GM19025 (cell line): ENCODE measurements at regions not wholly inside any gene's neighbourhood (a gene's known extent, or its start where the extent isn't known, plus 50 kb on each side); places are given as distances from the start of the nearest gene placed in this dataset.
"Not testable (repeated sequence)": the region's sequence is repeated elsewhere in the genome, so short reads cannot be mapped to it uniquely, and the experiment has no call there.

Source experiments
- ATAC-seq: cut with Tn5 transposase; IDR thresholded peaks from one replicate; pipeline ENCODE4 v1.9.1; 2021; ENCODE audit warnings: mild to moderate bottlenecking, low read depth, moderate library complexity; ENCODE audit not compliant: unreplicated experiment

GRCh38 chr2:59427980-59428379 is 1125.5 kb downstream of the BCL11A start:
- no peak for ATAC-seq

GRCh38 chr2:59425247-59425646 is 1128.2 kb downstream of the BCL11A start:
- no peak for ATAC-seq

GRCh38 chr2:59413751-59414570 is 1139.5 kb downstream of the BCL11A start:
- ATAC-seq = no peak

DNA sequence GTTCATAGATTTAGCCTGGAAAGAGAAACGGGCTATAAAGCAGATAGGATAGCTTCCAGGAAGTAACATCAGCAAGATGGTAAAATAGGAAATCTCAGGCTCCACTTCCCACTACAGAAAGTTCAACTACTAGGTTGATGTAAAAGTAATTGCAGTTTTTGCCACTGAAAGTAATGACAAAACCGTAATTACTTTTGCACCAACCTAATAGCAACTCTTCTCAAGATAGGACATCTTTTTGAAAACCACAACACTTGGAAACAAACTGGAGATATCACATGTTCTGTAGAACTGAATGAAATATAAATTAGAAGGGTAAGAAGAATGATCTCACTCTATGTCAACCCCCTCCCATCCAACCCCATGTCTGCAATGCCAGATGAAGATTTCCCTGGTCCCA is 1154.3 kb downstream of the BCL11A start:
- ATAC-seq = no peak

- no peak for ATAC-seq
These were observed 1155.4 kb downstream of the BCL11A start for GRCh38 chr2:59398081-59398480.

GRCh38 chr2:59395119-59395518 is 1154.0 kb upstream of the FANCL start:
- ATAC-seq = no peak

GRCh38 chr2:59391896-59392295 is 1150.8 kb upstream of the FANCL start:
- ATAC-seq = no peak

GRCh38 chr2:59390581-59390980 is 1149.5 kb upstream of the FANCL start:
- ATAC-seq = no peak

DNA sequence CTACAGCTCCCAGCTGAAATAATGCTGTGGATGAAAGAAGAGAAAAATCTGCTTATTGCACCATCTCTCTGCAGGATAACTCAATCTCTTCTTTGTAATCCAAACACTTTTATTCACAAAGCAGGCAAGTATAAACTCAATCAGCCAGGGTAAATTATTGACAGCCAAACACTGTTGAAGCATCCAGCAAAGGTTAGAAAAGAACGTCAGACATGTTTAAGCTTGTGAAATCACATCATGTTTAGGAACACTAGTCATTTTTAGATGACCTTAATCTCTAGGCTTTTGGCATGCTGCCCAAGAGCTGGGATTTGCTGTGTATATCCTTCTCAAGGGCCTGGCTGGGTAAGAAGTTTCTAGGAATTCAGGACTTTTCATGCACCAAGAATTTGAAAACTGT is 1148.1 kb upstream of the FANCL start:
- ATAC-seq = no peak

DNA sequence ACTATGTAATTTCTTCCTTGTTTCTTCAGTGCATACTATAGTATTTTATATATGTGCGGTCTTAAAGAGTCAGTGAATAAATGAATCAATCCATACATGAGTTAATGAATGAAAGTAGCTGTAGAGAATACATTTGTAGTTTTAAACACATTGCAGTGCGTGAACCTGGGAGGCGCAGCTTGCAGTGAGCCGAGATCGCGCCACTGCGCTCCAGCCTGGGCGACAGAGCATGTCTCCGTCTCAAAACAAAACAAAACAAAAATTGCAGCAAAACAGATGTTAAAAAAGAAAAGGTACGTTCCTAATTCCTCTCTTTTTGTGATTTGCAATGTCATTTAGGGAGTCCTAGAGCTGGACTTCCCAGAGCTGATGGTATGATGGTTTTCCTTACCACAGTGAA is 1144.8 kb upstream of the FANCL start:
- no peak for ATAC-seq

DNA sequence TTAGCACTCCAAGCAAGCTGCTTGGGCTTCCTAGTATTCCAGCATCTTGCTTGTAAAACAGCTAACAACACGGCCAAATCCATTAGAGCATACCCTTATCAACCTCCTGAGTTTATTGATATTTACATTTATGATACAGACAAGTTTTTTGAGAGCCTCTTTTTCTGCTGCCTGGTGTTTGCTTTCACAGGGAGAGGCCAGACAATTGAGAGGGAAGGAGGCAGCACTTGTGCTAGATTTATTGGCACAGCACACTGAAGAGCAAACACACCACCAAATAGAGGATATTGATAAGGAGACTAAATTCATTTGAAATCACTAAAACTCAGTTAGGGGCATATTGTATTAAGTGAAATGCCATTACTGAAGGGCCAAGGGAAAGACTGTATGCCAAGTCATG is 1142.3 kb upstream of the FANCL start:
- no peak for ATAC-seq

DNA sequence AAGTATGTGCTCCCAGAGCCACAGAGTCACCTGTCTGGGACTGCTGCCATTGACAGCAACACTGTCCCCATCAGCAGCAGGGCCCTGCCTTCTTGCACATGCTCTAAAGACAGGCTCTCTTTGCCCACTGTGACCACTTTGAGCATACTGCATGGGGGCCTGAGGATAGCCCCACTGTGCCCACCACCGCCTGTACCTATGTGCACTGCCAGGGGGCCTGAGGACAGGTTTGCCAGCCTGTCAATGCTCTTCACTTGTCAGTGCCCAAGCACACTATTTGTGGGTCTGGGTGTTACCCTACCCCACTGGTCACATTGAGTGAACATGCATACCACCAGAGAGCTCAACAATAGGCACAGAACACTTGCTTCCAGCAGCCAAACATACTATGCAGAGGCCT is 1137.0 kb upstream of the FANCL start:
- ATAC-seq = no peak

GRCh38 chr2:59366288-59366687 is 1125.2 kb upstream of the FANCL start:
- ATAC-seq = no peak

GRCh38 chr2:59354498-59354897 is 1113.4 kb upstream of the FANCL start:
- ATAC-seq = no peak

DNA sequence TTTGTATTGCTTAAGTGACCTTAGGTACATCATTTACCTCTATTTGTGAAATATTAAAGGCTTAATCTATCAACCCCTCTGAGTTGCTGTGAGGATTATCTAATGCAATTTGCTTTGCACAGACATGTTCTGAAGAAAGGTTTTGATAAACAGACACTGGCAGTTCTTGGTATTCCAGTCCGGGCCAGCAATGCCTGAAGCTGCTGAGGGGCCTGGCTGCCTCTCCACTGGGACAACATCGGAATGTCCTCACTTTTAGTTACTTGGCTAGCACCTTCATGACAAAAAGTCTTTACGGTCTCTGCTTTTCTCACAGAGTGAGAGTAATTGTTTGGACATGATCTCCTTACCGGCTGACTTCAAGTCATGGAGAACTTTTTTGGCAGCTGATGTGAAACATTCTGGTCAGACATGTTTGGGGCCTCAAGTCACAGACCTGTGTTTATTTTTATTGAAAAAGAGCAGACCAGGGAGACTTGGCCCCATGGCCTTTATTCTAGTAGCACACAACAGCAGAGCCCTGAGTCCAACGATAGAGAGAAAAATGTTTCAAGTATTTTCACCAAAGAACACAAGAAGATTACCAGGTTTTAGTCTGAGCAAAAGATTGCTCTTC is 1112.3 kb upstream of the FANCL start:
- no peak for ATAC-seq

DNA sequence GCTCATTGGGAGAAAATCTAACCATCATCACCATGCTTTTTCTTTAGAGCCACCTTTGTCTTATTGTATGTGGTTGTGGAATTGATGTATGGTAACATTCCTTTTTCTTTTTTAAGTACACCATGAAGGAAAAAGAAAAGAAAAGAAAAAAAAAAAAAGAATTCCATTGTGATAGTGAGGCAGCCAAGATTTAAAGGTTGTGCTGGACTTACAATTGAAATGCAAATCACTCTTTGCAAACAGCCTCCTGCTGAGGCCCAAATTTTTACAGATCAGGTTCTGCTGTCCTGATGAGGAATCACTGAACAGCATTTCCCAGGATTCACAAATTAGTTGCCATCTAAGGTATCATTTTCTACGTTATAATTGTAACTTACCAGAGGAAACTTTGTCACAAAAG is 1101.0 kb upstream of the FANCL start:
- ATAC-seq = no peak

DNA sequence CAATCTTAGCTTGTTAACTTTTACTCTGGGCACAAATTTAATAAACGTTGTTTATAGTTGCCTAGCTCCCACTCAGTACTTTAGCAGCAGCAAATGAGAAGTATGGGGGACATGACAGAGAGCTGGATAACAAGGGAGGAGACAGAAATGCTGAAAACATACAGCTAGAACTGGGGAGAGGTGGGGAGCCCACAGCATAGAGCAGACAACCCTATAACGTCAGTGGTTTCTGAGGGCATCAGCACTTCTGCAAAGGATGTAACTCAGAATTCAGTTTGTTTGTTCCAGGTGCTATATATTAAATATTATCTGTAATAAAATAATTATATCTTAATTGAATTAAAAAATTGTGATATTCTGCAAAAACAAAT is 1098.7 kb upstream of the FANCL start:
- ATAC-seq = no peak

GRCh38 chr2:59339121-59339836 is 1098.2 kb upstream of the FANCL start:
- no peak for ATAC-seq

- no peak for ATAC-seq
These were observed 1091.9 kb upstream of the FANCL start for GRCh38 chr2:59333007-59333406.

GRCh38 chr2:59326581-59327365 is 1085.6 kb upstream of the FANCL start:
- not testable (repeated sequence) for ATAC-seq

DNA sequence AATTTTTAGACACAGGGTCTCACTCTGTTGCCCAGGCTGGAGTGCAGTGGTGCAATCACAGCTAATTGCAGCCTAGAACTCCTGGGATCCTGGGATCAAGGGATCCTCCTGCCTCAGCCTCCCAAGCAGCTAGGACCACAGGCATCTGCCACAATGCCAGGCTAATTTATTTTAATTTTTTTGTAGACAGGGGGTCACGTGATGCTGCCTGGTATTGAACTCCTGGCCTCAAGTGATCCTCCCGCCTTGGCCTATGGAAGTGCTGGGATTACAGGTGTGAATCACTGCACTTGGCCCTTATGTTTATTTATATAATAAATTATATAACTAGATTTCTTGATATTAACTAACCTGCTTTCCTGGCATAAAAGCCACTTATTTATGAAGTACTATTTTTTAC is 1081.7 kb upstream of the FANCL start:
- ATAC-seq = no peak
